Activated T-helper 1 cell treated with anti-CD3 and anti-CD28 coated beads, Interleukin-12 subunit alpha, Interleukin-12 subunit beta, Interleukin-2, Interleukin-4 antibody, amounts not matched to agents 30 ng/mL and 10 ng/mL and 1 ng/mL, durations not matched to agents 14 hours and 24 hours and 36 hours (primary cell): ENCODE measurements at regions not wholly inside any gene's neighbourhood (a gene's known extent, or its start where the extent isn't known, plus 50 kb on each side); places are given as distances from the start of the nearest gene placed in this dataset.
"Not testable (repeated sequence)": the region's sequence is repeated elsewhere in the genome, so short reads cannot be mapped to it uniquely, and the experiment has no call there.

Experiments used
- DNase-seq: peaks from one replicate; pipeline ENCODE4 v3.0.0; 2021; ENCODE audit warnings: low spot score
- H3K27ac Mint-ChIP-seq: one replicate; pipeline ENCODE4 v1.8.0; 2021; ENCODE audit warnings: mild to moderate bottlenecking, mixed read lengths
- H3K27me3 Mint-ChIP-seq: one replicate; pipeline ENCODE4 v1.8.0; 2022; ENCODE audit warnings: mild to moderate bottlenecking, moderate library complexity, mixed read lengths; ENCODE audit not compliant: insufficient read depth
- H3K36me3 Mint-ChIP-seq: one replicate; pipeline ENCODE4 v1.8.0; 2021; ENCODE audit warnings: low read depth, mixed read lengths
- H3K4me1 Mint-ChIP-seq: one replicate; pipeline ENCODE4 v1.8.0; 2021; ENCODE audit warnings: low read depth, mixed read lengths
- H3K4me3 Mint-ChIP-seq: one replicate; pipeline ENCODE4 v1.8.0; 2021; ENCODE audit warnings: mild to moderate bottlenecking, moderate library complexity, mixed read lengths
- H3K9me3 Mint-ChIP-seq: one replicate; pipeline ENCODE4 v1.8.0; 2021; ENCODE audit warnings: mixed read lengths
- intact Hi-C: fragments of 100-400 bp; cut with micrococcal nuclease; formaldehyde crosslinking; loops from one replicate; pipeline ENCODE4 v1.15.1; 2024

DNA sequence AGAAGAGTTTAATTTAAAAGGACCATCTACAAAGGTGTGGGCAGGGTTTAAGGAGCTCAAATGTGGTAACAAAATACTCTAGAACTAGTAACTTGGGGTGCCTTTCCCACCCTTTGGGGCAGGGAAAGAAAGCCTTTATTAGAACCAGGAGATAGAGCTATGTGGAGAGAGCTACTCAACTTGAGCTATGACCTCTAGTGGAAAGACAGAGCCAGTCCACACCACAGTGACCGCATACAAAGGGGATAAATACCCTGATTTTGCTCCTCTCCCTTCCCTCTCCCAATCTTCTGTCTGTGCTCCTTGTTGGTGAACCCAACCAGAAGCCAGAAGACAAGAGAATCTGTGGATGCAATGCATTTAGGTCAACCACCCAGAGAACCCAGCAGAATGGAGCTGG lies 54.4 kb upstream of the JAK1 start:
- Mint-ChIP-seq H3K4me3 (no peak overlapping the region), H3K36me3 (no peaks in the 10 kb centered on the region), H3K27ac (no peak overlapping the region), H3K4me1 (no peaks in the 10 kb centered on the region), H3K27me3 (peaks cover 4% of the 10 kb centered on the region), H3K9me3 (no peaks in the 10 kb centered on the region)
- no peak for DNase-seq
- intact Hi-C loops: no loop called here

DNA sequence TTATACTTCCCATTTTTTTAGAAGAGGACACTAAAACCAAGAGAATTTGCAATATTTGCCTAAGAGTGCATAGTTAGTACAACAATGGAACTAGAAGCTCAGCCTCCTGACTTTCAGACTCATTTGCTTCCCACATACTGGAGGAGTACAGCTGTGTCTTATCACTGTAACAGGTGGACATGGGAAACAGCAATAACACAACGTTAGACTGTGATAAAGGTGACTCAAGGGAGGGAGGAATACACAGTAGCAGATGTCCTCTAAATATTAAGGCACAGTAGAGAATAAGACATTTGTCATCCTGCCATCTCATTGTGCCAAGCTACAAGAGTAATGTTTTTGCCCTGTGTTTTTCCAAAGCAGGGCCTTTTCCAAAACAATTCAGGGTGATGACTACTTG lies 55.4 kb upstream of the JAK1 start:
- no peak overlapping the region for H3K27ac Mint-ChIP-seq
- intact Hi-C loops: no loop called here
- H3K4me3 Mint-ChIP-seq: no peak overlapping the region
- no peak for DNase-seq
- no peaks in the 10 kb centered on the region for H3K9me3 Mint-ChIP-seq
- H3K36me3 Mint-ChIP-seq: no peaks in the 10 kb centered on the region
- H3K27me3 Mint-ChIP-seq: peaks cover 10% of the 10 kb centered on the region
- H3K4me1 Mint-ChIP-seq: no peaks in the 10 kb centered on the region

DNA sequence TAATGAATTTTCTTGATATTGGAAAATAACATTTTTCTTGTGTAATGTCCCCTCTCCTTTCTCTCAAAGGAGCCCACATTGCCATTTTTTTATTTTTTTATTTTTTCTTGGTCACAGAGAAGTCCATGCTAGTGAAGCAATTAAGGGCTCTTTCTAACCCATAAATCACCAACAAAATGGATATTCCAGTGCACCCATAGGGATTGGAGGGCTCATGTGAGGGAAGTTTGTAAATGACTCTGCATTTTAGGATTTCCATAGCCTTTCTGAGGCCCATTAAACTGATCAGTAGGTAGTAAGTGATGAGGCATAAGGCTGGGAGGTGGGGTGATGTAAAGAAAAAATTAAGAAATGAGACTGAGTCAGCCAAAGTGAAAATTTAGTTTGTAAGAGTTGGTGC lies 55.9 kb upstream of the JAK1 start:
- H3K36me3 Mint-ChIP-seq: no peaks in the 10 kb centered on the region
- H3K9me3 Mint-ChIP-seq: no peaks in the 10 kb centered on the region
- intact Hi-C loops: no loop called here
- H3K4me1 Mint-ChIP-seq: no peaks in the 10 kb centered on the region
- no peak for DNase-seq
- no peak overlapping the region for H3K27ac Mint-ChIP-seq
- peaks cover 10% of the 10 kb centered on the region for H3K27me3 Mint-ChIP-seq
- H3K4me3 Mint-ChIP-seq: no peak overlapping the region

DNA sequence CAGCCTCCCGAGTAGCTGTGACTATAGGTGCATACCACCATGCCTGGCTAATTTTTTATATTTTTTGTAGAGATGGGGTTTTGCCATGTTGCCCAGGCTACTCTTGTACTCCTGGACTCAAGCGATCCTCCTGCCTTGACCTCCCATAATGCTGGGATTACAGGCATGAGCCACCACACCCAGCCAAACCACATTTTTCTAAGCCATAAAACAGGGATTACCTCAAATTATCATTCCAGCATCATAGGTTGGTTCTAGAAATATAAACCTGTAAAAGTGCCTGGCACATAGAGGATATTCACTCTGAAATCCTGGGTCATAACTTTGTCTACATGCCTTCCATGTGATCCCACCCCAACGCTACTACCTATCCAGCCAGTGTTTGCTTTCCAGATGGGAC lies 59.4 kb upstream of the JAK1 start:
- no peaks in the 10 kb centered on the region for H3K4me1 Mint-ChIP-seq
- H3K27ac Mint-ChIP-seq: no peak overlapping the region
- peaks cover 4% of the 10 kb centered on the region for H3K9me3 Mint-ChIP-seq
- intact Hi-C loops: no loop called here
- H3K36me3 Mint-ChIP-seq: peaks cover 2% of the 10 kb centered on the region
- H3K27me3 Mint-ChIP-seq: peaks cover 13% of the 10 kb centered on the region
- DNase-seq: no peak
- no peak overlapping the region for H3K4me3 Mint-ChIP-seq

DNA sequence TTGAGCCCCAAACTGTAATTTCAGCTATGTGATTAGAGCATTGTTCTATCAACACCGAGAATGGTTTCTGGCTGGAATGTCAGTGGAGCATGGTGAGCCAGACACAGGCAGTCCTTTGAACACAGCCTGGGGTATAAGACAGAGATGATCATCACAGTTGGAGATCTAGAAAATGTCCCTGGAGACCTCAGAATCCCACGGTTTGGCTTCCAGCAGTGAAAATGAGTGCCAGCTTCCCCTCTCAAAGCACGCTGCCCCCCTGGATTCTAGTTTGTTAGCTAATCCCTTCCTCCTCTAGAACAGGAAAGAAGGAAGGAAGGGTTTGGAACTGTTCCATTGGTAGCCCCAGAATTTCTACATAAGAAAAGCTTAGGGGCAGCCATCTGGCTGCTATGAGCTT lies 59.9 kb upstream of the JAK1 start:
- H3K36me3 Mint-ChIP-seq: peaks cover 2% of the 10 kb centered on the region
- peaks cover 13% of the 10 kb centered on the region for H3K27me3 Mint-ChIP-seq
- intact Hi-C loops: no loop called here
- H3K9me3 Mint-ChIP-seq: peaks cover 4% of the 10 kb centered on the region
- H3K4me1 Mint-ChIP-seq: no peaks in the 10 kb centered on the region
- H3K27ac Mint-ChIP-seq: no peak overlapping the region
- H3K4me3 Mint-ChIP-seq: no peak overlapping the region
- DNase-seq: no peak

DNA sequence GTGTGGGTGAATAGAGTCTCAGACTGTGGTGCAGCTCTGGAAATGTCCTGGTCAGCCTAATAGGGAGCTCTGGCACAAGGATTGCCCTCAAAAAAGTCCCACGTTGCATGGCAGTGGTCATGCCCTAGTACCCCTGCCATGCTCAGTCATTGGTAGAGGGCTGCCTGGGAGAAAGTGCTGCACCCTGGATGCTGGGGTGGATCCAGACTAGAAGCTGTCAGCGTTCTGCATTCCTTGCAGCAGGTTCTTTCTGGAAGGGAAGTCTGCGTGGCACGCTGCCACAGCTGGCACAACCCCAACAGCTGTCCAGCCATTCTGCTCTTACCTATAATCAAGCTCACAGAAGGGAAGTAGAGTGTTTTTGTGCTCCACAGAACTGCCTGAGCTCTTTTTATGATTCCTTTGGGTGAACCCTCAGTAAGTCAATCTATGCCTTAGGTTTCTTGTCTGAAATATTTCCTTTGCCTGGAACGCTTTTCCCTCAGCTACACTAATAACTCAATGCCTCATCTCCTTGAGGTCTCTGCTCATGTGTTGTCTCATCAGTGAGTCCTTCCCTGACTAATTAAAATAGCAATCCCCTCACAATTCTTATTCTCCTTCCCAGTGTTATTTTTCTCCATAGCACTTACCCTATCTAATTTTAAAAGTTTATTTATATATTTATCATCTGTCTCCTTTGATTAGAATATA lies 61.5 kb upstream of the JAK1 start:
- Mint-ChIP-seq H3K4me3 (no peak overlapping the region), H3K9me3 (peaks cover 4% of the 10 kb centered on the region), H3K27me3 (peaks cover 12% of the 10 kb centered on the region), H3K4me1 (no peaks in the 10 kb centered on the region), H3K36me3 (peaks cover 2% of the 10 kb centered on the region), H3K27ac (no peak overlapping the region)
- no peak for DNase-seq
- intact Hi-C loops: no loop called here

DNA sequence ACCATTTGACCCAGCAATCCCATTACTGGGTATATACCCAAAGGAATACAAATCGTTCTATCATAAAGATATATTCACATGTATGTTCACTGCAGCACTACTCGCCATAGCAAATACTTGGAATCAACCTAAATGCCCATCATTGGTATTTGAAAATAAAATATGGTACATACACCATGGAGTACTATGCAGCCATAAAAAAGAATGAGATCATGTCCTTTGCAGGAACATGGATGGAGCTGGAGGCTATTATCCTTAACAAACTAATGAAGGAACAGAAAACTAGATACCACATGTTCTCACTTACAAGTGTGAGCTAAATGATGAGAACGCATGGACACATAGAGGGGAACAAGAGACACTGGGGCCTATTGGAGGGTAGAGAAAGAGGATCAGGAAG lies 63.1 kb upstream of the JAK1 start:
- H3K4me3 Mint-ChIP-seq, DNase-seq, H3K27ac Mint-ChIP-seq, H3K9me3 Mint-ChIP-seq, H3K4me1 Mint-ChIP-seq, intact Hi-C loops, H3K36me3 Mint-ChIP-seq: not testable (repeated sequence)
- H3K27me3 Mint-ChIP-seq: peaks cover 16% of the 10 kb centered on the region

DNA sequence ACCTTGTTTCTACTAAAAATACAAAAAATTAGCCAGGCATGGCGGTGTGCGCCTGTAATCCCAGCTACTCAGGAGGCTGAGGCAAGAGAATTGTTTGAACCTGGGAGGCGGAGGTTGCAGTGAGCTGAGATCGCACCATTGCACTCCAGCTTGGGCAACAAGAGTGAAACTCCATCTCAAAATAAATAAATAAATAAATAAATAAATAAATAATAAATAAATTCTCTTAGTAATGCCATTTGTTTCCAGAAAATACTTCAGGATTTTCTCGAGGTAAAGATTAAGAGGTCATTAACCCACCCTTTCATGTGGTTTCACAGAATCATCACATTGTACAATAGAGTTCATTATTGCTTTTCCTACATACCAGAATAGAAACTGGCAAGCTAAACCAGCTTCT lies 68.5 kb upstream of the JAK1 start:
- H3K4me3 Mint-ChIP-seq, H3K27ac Mint-ChIP-seq, H3K27me3 Mint-ChIP-seq, DNase-seq, H3K9me3 Mint-ChIP-seq, H3K4me1 Mint-ChIP-seq, intact Hi-C loops, H3K36me3 Mint-ChIP-seq: not testable (repeated sequence)

DNA sequence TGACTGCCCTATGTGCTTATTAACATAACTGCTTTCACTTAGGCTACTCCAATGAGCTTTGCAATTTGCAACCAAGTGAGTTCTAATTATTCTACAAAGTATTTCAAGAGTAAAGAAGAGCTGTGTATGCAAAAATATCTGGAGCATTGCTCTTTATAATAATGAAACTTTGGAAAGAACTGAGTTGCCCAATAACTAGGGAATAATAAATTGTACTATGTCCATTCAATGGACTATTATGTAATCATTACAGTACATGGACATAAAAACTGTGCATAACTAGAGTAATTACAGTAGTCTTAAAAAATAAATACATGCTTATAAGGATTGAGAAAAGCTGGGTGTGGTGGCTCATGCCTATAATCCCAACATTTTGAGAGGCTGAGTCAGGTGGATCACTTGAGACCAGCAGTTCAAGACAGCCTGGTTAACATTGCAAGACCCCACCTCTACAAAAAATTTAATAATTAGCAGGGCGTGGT lies 70.3 kb upstream of the JAK1 start:
- DNase-seq: no peak
- H3K27ac Mint-ChIP-seq: no peak overlapping the region
- intact Hi-C loops: no loop called here
- H3K9me3 Mint-ChIP-seq: no peaks in the 10 kb centered on the region
- no peak overlapping the region for H3K4me3 Mint-ChIP-seq
- peaks cover 8% of the 10 kb centered on the region for H3K4me1 Mint-ChIP-seq
- H3K36me3 Mint-ChIP-seq: no peaks in the 10 kb centered on the region
- H3K27me3 Mint-ChIP-seq: peaks cover 5% of the 10 kb centered on the region

DNA sequence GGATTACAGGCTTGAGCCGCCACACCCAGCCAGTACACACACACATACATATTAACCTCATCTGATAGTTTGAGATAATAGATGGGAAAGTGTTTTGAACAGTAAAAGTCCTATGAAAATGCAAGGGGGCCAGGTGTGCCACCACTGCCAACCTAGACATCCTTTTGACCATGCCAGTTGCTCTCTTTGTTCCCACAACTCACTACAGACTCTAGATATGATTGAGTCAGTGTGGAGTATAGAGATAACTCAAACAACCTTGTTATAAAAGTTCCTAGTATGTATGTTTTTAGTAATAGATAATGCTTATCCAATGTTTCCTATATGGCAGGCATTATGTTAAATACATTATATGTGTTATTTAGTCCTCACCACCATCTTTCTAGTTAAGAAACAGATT lies 72.7 kb upstream of the JAK1 start:
- Mint-ChIP-seq H3K27ac (no peak overlapping the region), H3K36me3 (no peaks in the 10 kb centered on the region), H3K9me3 (no peaks in the 10 kb centered on the region), H3K27me3 (peaks cover 2% of the 10 kb centered on the region), H3K4me3 (no peak overlapping the region), H3K4me1 (peaks cover 14% of the 10 kb centered on the region)
- DNase-seq: no peak
- intact Hi-C loops: no loop called here

DNA sequence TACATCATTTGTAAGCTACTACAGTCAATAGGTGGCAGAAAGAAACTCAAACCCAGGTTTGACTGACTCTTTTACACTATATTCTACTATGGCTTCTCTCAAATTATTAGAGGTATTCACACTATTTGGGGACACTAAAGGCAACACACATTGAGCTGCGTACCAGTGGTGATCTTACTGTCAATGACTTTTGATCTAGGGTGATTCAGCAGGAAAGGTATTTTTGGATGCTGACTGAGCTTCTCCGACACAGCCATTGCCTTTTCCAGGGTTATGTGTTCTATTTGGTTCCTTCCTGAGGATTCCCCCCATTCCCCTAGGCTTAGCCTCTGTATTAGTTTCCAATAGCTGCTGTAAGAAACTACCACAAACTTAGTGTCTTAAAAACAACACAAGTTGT lies 73.2 kb upstream of the JAK1 start:
- H3K4me3 Mint-ChIP-seq: no peak overlapping the region
- H3K27me3 Mint-ChIP-seq: peaks cover 2% of the 10 kb centered on the region
- DNase-seq: no peak
- no peak overlapping the region for H3K27ac Mint-ChIP-seq
- H3K4me1 Mint-ChIP-seq: peaks cover 19% of the 10 kb centered on the region
- no peaks in the 10 kb centered on the region for H3K9me3 Mint-ChIP-seq
- H3K36me3 Mint-ChIP-seq: no peaks in the 10 kb centered on the region
- intact Hi-C loops: no loop called here

DNA sequence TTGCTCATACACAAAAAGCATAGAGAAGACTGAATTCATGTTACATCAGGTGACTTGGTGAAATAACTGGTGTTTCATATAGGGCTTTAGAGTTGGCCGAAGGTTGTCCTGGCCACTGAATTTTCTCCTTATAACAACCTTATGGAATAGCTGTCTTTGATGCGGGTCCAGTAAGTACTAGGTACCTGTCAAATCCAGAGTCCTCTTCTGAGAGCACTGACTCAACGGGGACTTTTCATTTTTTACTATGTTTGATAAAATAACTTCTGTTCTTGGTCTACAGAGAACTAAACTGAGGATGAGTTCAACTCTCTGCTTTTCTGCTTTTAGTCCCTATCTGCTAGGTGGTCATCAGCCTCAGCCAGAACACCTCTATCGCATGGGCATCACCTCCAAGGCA lies 76.1 kb upstream of the JAK1 start:
- Mint-ChIP-seq H3K27me3 (peaks cover 6% of the 10 kb centered on the region), H3K4me1 (peaks cover 21% of the 10 kb centered on the region), H3K4me3 (no peak overlapping the region), H3K36me3 (no peaks in the 10 kb centered on the region), H3K27ac (peak overlapping the region; percentile 23), H3K9me3 (no peaks in the 10 kb centered on the region)
- intact Hi-C loops: loop anchor here (5.0 kb wide), 1 partner anchor 165 kb away; no protein-coding TSS in a partner anchor
- no peak for DNase-seq

DNA sequence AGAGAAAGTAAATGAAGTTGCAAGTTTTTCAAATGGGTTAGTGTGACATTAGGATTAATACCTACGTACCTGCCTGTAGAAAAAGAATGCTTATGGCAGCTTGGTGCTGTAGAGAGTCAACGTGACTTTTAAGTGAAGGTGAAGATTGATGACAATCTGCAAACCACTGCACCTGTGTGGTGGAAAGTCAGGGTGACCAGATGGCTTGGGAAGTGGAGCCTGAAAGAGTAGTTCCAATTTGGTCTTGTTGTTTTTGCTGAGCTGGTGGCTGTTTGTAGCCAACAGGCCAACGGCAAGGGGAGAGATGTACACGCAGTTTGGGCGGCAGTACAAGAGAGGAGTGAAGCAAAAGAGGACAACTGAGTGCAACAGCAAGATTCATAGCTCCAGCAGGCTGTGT lies 78.1 kb upstream of the JAK1 start:
- no peaks in the 10 kb centered on the region for H3K9me3 Mint-ChIP-seq
- peaks cover 6% of the 10 kb centered on the region for H3K27me3 Mint-ChIP-seq
- H3K36me3 Mint-ChIP-seq: no peaks in the 10 kb centered on the region
- DNase-seq: no peak
- no peak overlapping the region for H3K4me3 Mint-ChIP-seq
- H3K4me1 Mint-ChIP-seq: peaks cover 34% of the 10 kb centered on the region
- intact Hi-C loops: loop anchor here (5.0 kb wide), 1 partner anchor 167 kb away; no protein-coding TSS in a partner anchor
- H3K27ac Mint-ChIP-seq: no peak overlapping the region
